Peyer's patch (tissue), 4 donors: ENCODE measurements at regions not wholly inside any gene's neighbourhood (a gene's known extent, or its start where the extent isn't known, plus 50 kb on each side); places are given as distances from the start of the nearest gene placed in this dataset.
"Not testable (repeated sequence)": the region's sequence is repeated elsewhere in the genome, so short reads cannot be mapped to it uniquely, and the experiment has no call there.

Experiments used
- CTCF ChIP-seq, 6 experiments: fragments of 450-650 bp in 4 of 6; fragments of 200-600 bp in 2 of 6; sonication (generic) in 1 of 6; IDR thresholded peaks; one replicate each; pipeline ENCODE4 v1.5.1; 2017 to 2019; ENCODE audit warnings: antibody characterized with exemption in 6 of 6, mild to moderate bottlenecking in 3 of 6, moderate library complexity in 1 of 6
- POLR2A ChIP-seq, 2 donors: fragments of 450-650 bp; IDR thresholded peaks; one replicate each; pipeline ENCODE4 v1.5.1; 2017; ENCODE audit warnings: antibody characterized with exemption in 2 of 2, mild to moderate bottlenecking in 2 of 2, moderate library complexity in 2 of 2

GRCh38 chr15:24485885-24486567 is 189.5 kb upstream of the NPAP1 start:
- TF ChIP-seq CTCF, POLR2A (IDR thresholded peaks at IDR 0.05): not testable (repeated sequence)
